Endothelial cell (in vitro differentiated cells): ENCODE measurements at regions not wholly inside any gene's neighbourhood (a gene's known extent, or its start where the extent isn't known, plus 50 kb on each side); places are given as distances from the start of the nearest gene placed in this dataset.

ENCODE experiments used
- DNase-seq: peaks from one replicate; pipeline ENCODE4 v3.0.0; 2021; ENCODE audit warnings: low spot score
- H3K27ac Mint-ChIP-seq: one replicate; pipeline ENCODE4 v1.8.0; 2021; ENCODE audit warnings: mixed read lengths, inconsistent platforms; ENCODE audit not compliant: unreplicated experiment
- H3K27me3 Mint-ChIP-seq: one replicate; pipeline ENCODE4 v1.8.0; 2021; ENCODE audit warnings: mild to moderate bottlenecking, moderate library complexity, mixed read lengths, inconsistent platforms; ENCODE audit not compliant: unreplicated experiment
- H3K36me3 Mint-ChIP-seq: one replicate; pipeline ENCODE4 v1.8.0; 2021; ENCODE audit warnings: mild to moderate bottlenecking, low read depth, mixed read lengths, inconsistent platforms; ENCODE audit not compliant: unreplicated experiment
- H3K4me1 Mint-ChIP-seq: one replicate; pipeline ENCODE4 v1.8.0; 2021; ENCODE audit warnings: mild to moderate bottlenecking, mixed read lengths, inconsistent platforms; ENCODE audit not compliant: unreplicated experiment
- H3K4me3 Mint-ChIP-seq: one replicate; pipeline ENCODE4 v1.8.0; 2021; ENCODE audit warnings: mild to moderate bottlenecking, mixed read lengths, inconsistent platforms; ENCODE audit not compliant: unreplicated experiment
- H3K9me3 Mint-ChIP-seq: one replicate; pipeline ENCODE4 v1.8.0; 2021; ENCODE audit warnings: mixed read lengths, inconsistent platforms; ENCODE audit not compliant: unreplicated experiment
- CTCF ChIP-seq: fragments of 200-600 bp; sonication (generic); IDR thresholded peaks from one replicate; pipeline ENCODE4 v1.5.0; 2021; ENCODE audit warnings: antibody characterized with exemption; ENCODE audit not compliant: unreplicated experiment

GRCh38 chr5:93845376-93845775 is 104.0 kb upstream of the POU5F2 start:
- no peak for DNase-seq
- Mint-ChIP-seq H3K27me3 (no peaks in the 10 kb centered on the region), H3K4me3 (no peak overlapping the region), H3K36me3 (peaks cover 4% of the 10 kb centered on the region), H3K4me1 (no peaks in the 10 kb centered on the region), H3K27ac (no peak overlapping the region), H3K9me3 (no peaks in the 10 kb centered on the region)
- no peak for TF ChIP-seq CTCF

- Mint-ChIP-seq H3K9me3 (no peaks in the 10 kb centered on the region), H3K4me3 (no peak overlapping the region), H3K4me1 (no peaks in the 10 kb centered on the region), H3K27me3 (no peaks in the 10 kb centered on the region), H3K36me3 (peaks cover 5% of the 10 kb centered on the region), H3K27ac (no peak overlapping the region)
- TF ChIP-seq CTCF = no peak
- no peak for DNase-seq
These were observed 90.0 kb upstream of the POU5F2 start for GRCh38 chr5:93831449-93831848.

GRCh38 chr5:93830893-93831292 is 89.5 kb upstream of the POU5F2 start:
- Mint-ChIP-seq H3K36me3 (peaks cover 5% of the 10 kb centered on the region), H3K27ac (no peak overlapping the region), H3K27me3 (no peaks in the 10 kb centered on the region), H3K9me3 (no peaks in the 10 kb centered on the region), H3K4me3 (no peak overlapping the region), H3K4me1 (no peaks in the 10 kb centered on the region)
- DNase-seq = no peak
- TF ChIP-seq CTCF = no peak

GRCh38 chr5:93829346-93829745 is 87.9 kb upstream of the POU5F2 start:
- Mint-ChIP-seq H3K4me1 (no peaks in the 10 kb centered on the region), H3K9me3 (no peaks in the 10 kb centered on the region), H3K4me3 (no peak overlapping the region), H3K27me3 (no peaks in the 10 kb centered on the region), H3K36me3 (peaks cover 11% of the 10 kb centered on the region), H3K27ac (no peak overlapping the region)
- no peak for TF ChIP-seq CTCF
- no peak for DNase-seq

GRCh38 chr5:93821891-93822415 is 80.6 kb upstream of the POU5F2 start:
- peaks cover 8% of the 10 kb centered on the region for H3K4me1 Mint-ChIP-seq
- no peaks in the 10 kb centered on the region for H3K9me3 Mint-ChIP-seq
- no peak for DNase-seq
- peaks cover 6% of the 10 kb centered on the region for H3K36me3 Mint-ChIP-seq
- H3K4me3 Mint-ChIP-seq = no peak overlapping the region
- H3K27ac Mint-ChIP-seq = no peak overlapping the region
- H3K27me3 Mint-ChIP-seq = peaks cover 1% of the 10 kb centered on the region
- no peak for TF ChIP-seq CTCF
